H9 (cell line): ENCODE measurements at regions not wholly inside any gene's neighbourhood (a gene's known extent, or its start where the extent isn't known, plus 50 kb on each side); places are given as distances from the start of the nearest gene placed in this dataset.

ENCODE experiments used
- DNase-seq: peaks from one replicate; pipeline ENCODE4 v3.0.0-alpha.2; 2017
- H2AFZ ChIP-seq: one replicate; pipeline ENCODE4 v1.6.1; 2013; ENCODE audit warnings: mild to moderate bottlenecking, low read length, control low read depth, moderate library complexity
- H2AK5ac ChIP-seq: 2 replicates; pipeline ENCODE4 v1.6.1; 2013; ENCODE audit warnings: low read length, control low read depth, mixed read lengths; ENCODE audit not compliant: insufficient read length
- H2BK120ac ChIP-seq: one replicate; pipeline ENCODE4 v1.6.1; 2013; ENCODE audit warnings: low read depth, mild to moderate bottlenecking, low read length, control low read depth, inconsistent platforms; ENCODE audit not compliant: poor library complexity, severe bottlenecking
- H2BK12ac ChIP-seq: 2 replicates; pipeline ENCODE4 v1.6.1; 2013; ENCODE audit warnings: low read length, control low read depth, mixed read lengths, low read depth; ENCODE audit not compliant: insufficient read length
- H2BK15ac ChIP-seq: 2 replicates; pipeline ENCODE4 v1.6.1; 2013; ENCODE audit warnings: low read depth, low read length, control low read depth
- H2BK20ac ChIP-seq: one replicate; pipeline ENCODE4 v1.6.1; 2013; ENCODE audit warnings: low read depth, mild to moderate bottlenecking, low read length, control low read depth, inconsistent platforms; ENCODE audit not compliant: poor library complexity, severe bottlenecking
- H2BK5ac ChIP-seq: 2 replicates; pipeline ENCODE4 v1.6.1; 2013; ENCODE audit warnings: low read length, control low read depth, mixed read lengths; ENCODE audit not compliant: insufficient read length
- H3K14ac ChIP-seq: 2 replicates; pipeline ENCODE4 v1.6.1; 2013; ENCODE audit warnings: low read length, control low read depth; ENCODE audit not compliant: insufficient read depth
- H3K18ac ChIP-seq: 2 replicates; pipeline ENCODE4 v1.6.1; 2013; ENCODE audit warnings: low read depth, mild to moderate bottlenecking, mixed read lengths, low read length, control low read depth; ENCODE audit not compliant: insufficient read length
- H3K23ac ChIP-seq: 2 replicates; pipeline ENCODE4 v1.6.1; 2013; ENCODE audit warnings: low read length, control low read depth, mixed read lengths, low read depth; ENCODE audit not compliant: insufficient read length
- H3K23me2 ChIP-seq: 2 replicates; pipeline ENCODE4 v1.6.1; 2013; ENCODE audit warnings: low read depth, mild to moderate bottlenecking, mixed read lengths, low read length, control low read depth; ENCODE audit not compliant: insufficient read length, poor library complexity, severe bottlenecking
- H3K27ac ChIP-seq: 2 replicates; pipeline ENCODE4 v1.5.1; 2013; ENCODE audit warnings: low read length, control low read depth, mixed read lengths, low read depth; ENCODE audit not compliant: insufficient read length
- H3K27me3 ChIP-seq: 2 replicates; pipeline ENCODE4 v1.6.1; 2013; ENCODE audit warnings: low read length, control low read depth, inconsistent platforms; ENCODE audit not compliant: insufficient read depth
- H3K4ac ChIP-seq: 2 replicates; pipeline ENCODE4 v1.6.1; 2013; ENCODE audit warnings: low read depth, mild to moderate bottlenecking, control low read depth, inconsistent platforms, low read length, moderate library complexity
- H3K4me1 ChIP-seq: 2 replicates; pipeline ENCODE4 v1.6.1; 2013; ENCODE audit warnings: low read length, control low read depth, inconsistent platforms; ENCODE audit not compliant: insufficient read depth
- H3K4me2 ChIP-seq: 2 replicates; pipeline ENCODE4 v1.6.1; 2013; ENCODE audit warnings: low read length, control low read depth, mixed read lengths; ENCODE audit not compliant: insufficient read length, insufficient read depth
- H3K56ac ChIP-seq: 2 replicates; pipeline ENCODE4 v1.6.1; 2013; ENCODE audit warnings: low read depth, mild to moderate bottlenecking, mixed read lengths, low read length, control low read depth; ENCODE audit not compliant: insufficient read length
- H3K79me1 ChIP-seq: 2 replicates; pipeline ENCODE4 v1.6.1; 2013; ENCODE audit warnings: low read depth, mild to moderate bottlenecking, moderate library complexity, low read length, control low read depth, inconsistent platforms; ENCODE audit not compliant: insufficient read depth, poor library complexity, severe bottlenecking
- H3K79me2 ChIP-seq: 2 replicates; pipeline ENCODE4 v1.6.1; 2013; ENCODE audit warnings: low read length, control low read depth, inconsistent platforms; ENCODE audit not compliant: insufficient read depth
- H3K9ac ChIP-seq: 2 replicates; pipeline ENCODE4 v1.6.1; 2013; ENCODE audit warnings: low read length, control low read depth, mixed read lengths; ENCODE audit not compliant: insufficient read length; ENCODE audit errors: extremely low read depth
- H3K9me3 ChIP-seq: one replicate; pipeline ENCODE4 v1.6.1; 2013; ENCODE audit warnings: low read depth, low read length, inconsistent platforms; ENCODE audit not compliant: control insufficient read depth
- H3T11ph ChIP-seq: one replicate; pipeline ENCODE4 v1.6.1; 2013; ENCODE audit warnings: mild to moderate bottlenecking, low read length, control low read depth, inconsistent platforms
- H4K20me1 ChIP-seq: one replicate; pipeline ENCODE4 v1.6.1; 2013; ENCODE audit not compliant: control insufficient read depth, insufficient read length, insufficient read depth
- H4K5ac ChIP-seq: 2 replicates; pipeline ENCODE4 v1.6.1; 2013; ENCODE audit warnings: low read depth, mild to moderate bottlenecking, mixed read lengths, low read length, control low read depth; ENCODE audit not compliant: insufficient read length
- H4K8ac ChIP-seq: replicated peaks from 2 replicates; pipeline ENCODE4 v1.6.1; 2013; ENCODE audit warnings: low read length, control low read depth, mixed read lengths, low read depth; ENCODE audit not compliant: insufficient read length
- H4K91ac ChIP-seq: 2 replicates; pipeline ENCODE4 v1.6.1; 2013; ENCODE audit warnings: low read depth, mild to moderate bottlenecking, moderate library complexity, mixed read lengths, low read length, control low read depth; ENCODE audit not compliant: insufficient read length
- H3K27ac Mint-ChIP-seq, 3 experiments: 2 replicates in 2 of 3; 3 replicates in 1 of 3; pipeline ENCODE4 v1.8.0; 2020 to 2021; ENCODE audit warnings: mixed read lengths in 3 of 3, mild to moderate bottlenecking in 1 of 3, moderate library complexity in 1 of 3
- H3K27me3 Mint-ChIP-seq: 2 replicates; pipeline ENCODE4 v1.8.0; 2021; ENCODE audit warnings: low read depth, mild to moderate bottlenecking, moderate library complexity, mixed read lengths
- H3K36me3 Mint-ChIP-seq, 3 experiments: 2 replicates in 2 of 3; 3 replicates in 1 of 3; pipeline ENCODE4 v1.8.0; 2020 to 2021; ENCODE audit warnings: low read depth in 3 of 3, mixed read lengths in 3 of 3; ENCODE audit not compliant: insufficient read depth in 1 of 3
- H3K4me1 Mint-ChIP-seq, 2 experiments: 2 replicates each; pipeline ENCODE4 v1.8.0; 2020; ENCODE audit warnings: mixed read lengths in 2 of 2
- H3K4me3 Mint-ChIP-seq, 2 experiments: 2 replicates in 1 of 2; 3 replicates in 1 of 2; pipeline ENCODE4 v1.8.0; 2020 to 2021; ENCODE audit warnings: mild to moderate bottlenecking in 2 of 2, mixed read lengths in 2 of 2, moderate library complexity in 1 of 2
- H3K9me3 Mint-ChIP-seq, 2 experiments: 2 replicates in 1 of 2; 3 replicates in 1 of 2; pipeline ENCODE4 v1.8.0; 2020; ENCODE audit warnings: mild to moderate bottlenecking in 2 of 2, mixed read lengths in 2 of 2, moderate library complexity in 1 of 2
- WGBS: extraction: QIAGEN DNeasy Blood & Tissue Kit; methylation state at CpG from one replicate; pipeline ENCODE4 v1.1.7; 2013; ENCODE audit warnings: missing lambda C conversion rate, low lambda C conversion rate, mixed read lengths; ENCODE audit not compliant: insufficient read length; ENCODE audit errors: extremely low coverage; 5-methylcytosine and 5-hydroxymethylcytosine counted together
- TF ChIP-seq, protein P1 (sequence below): fragments of 200-600 bp; sonication (generic); conservative IDR thresholded peaks from 3 replicates; pipeline ENCODE4 v1.8.0; 2021; ENCODE audit warnings: antibody characterized with exemption, mild to moderate bottlenecking

- Histone ChIP-seq H3K27me3 (no peaks in the 10 kb centered on the region), H3K4me1 (no peaks in the 10 kb centered on the region), H3K14ac (no peak overlapping the region), H3K23ac (no peak overlapping the region), H3K79me2 (no peaks in the 10 kb centered on the region), H2BK12ac (no peak overlapping the region), H3K4ac (no peak overlapping the region), H2BK15ac (no peak overlapping the region), H3K18ac (no peak overlapping the region), H3K56ac (no peak overlapping the region), H4K91ac (no peak overlapping the region), H2AFZ (no peak overlapping the region), H4K20me1 (no peaks in the 10 kb centered on the region), H2AK5ac (no peak overlapping the region), H3T11ph (no peak overlapping the region), H3K79me1 (no peaks in the 10 kb centered on the region), H2BK20ac (no peak overlapping the region), H3K9me3 (no peaks in the 10 kb centered on the region), H2BK120ac (no peak overlapping the region), H3K27ac (no peak overlapping the region), H2BK5ac (no peak overlapping the region), H4K5ac (no peak overlapping the region), H3K23me2 (no peaks in the 10 kb centered on the region), H3K4me2 (no peak overlapping the region), H4K8ac (no peak overlapping the region), H3K9ac (no peak overlapping the region)
- TF ChIP-seq, protein P1, sequence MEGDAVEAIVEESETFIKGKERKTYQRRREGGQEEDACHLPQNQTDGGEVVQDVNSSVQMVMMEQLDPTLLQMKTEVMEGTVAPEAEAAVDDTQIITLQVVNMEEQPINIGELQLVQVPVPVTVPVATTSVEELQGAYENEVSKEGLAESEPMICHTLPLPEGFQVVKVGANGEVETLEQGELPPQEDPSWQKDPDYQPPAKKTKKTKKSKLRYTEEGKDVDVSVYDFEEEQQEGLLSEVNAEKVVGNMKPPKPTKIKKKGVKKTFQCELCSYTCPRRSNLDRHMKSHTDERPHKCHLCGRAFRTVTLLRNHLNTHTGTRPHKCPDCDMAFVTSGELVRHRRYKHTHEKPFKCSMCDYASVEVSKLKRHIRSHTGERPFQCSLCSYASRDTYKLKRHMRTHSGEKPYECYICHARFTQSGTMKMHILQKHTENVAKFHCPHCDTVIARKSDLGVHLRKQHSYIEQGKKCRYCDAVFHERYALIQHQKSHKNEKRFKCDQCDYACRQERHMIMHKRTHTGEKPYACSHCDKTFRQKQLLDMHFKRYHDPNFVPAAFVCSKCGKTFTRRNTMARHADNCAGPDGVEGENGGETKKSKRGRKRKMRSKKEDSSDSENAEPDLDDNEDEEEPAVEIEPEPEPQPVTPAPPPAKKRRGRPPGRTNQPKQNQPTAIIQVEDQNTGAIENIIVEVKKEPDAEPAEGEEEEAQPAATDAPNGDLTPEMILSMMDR, result peak; percentile 86
- WGBS, result no CpG with 5 or more reads among the region's 8 CpGs
- Mint-ChIP-seq H3K9me3 (no peaks in the 10 kb centered on the region), H3K27me3 (peaks cover 4% of the 10 kb centered on the region; the same call in 1 of the 2 replicates), H3K4me3 (no peak overlapping the region), H3K4me1 (peaks cover 10 to 13% of the 10 kb centered on the region in 2 experiments), H3K27ac (no peak overlapping the region), H3K36me3 (no peaks in the 10 kb centered on the region)
- DNase-seq, result peak; percentile 49
These were observed 85.6 kb downstream of the CD8B2 start for GRCh38 chr2:106572541-106573450.
